HUES48 (cell line): ENCODE measurements at regions not wholly inside any gene's neighbourhood (a gene's known extent, or its start where the extent isn't known, plus 50 kb on each side); places are given as distances from the start of the nearest gene placed in this dataset.

Experiments used
- H3K27ac ChIP-seq: one replicate; pipeline ENCODE4 v1.7.0; 2013; ENCODE audit warnings: low read depth, low read length, inconsistent platforms
- H3K27me3 ChIP-seq: 2 replicates; pipeline ENCODE4 v1.6.1; 2013; ENCODE audit warnings: mild to moderate bottlenecking, low read length; ENCODE audit not compliant: control insufficient read depth, insufficient read depth
- H3K36me3 ChIP-seq: 2 replicates; pipeline ENCODE4 v1.6.1; 2013; ENCODE audit warnings: low read length; ENCODE audit not compliant: control insufficient read depth, insufficient read depth
- H3K4me1 ChIP-seq: 2 replicates; pipeline ENCODE4 v1.6.1; 2013; ENCODE audit warnings: mild to moderate bottlenecking, low read length; ENCODE audit not compliant: control insufficient read depth, insufficient read depth
- H3K4me3 ChIP-seq: 2 replicates; pipeline ENCODE4 v1.5.1; 2013; ENCODE audit warnings: mild to moderate bottlenecking, low read depth, low read length
- H3K9ac ChIP-seq: 2 replicates; pipeline ENCODE4 v1.6.1; 2013; ENCODE audit warnings: mild to moderate bottlenecking, low read depth, low read length, moderate library complexity
- H3K9me3 ChIP-seq: 2 replicates; pipeline ENCODE4 v1.6.1; 2013; ENCODE audit warnings: low read length; ENCODE audit not compliant: control insufficient read depth, insufficient read depth

- Histone ChIP-seq H3K27me3 (no peaks in the 10 kb centered on the region; the same call in 1 of the 2 replicates), H3K36me3 (no peaks in the 10 kb centered on the region), H3K4me1 (peaks cover 7% of the 10 kb centered on the region), H3K4me3 (no peak overlapping the region), H3K27ac (no peak overlapping the region), H3K9ac (no peak overlapping the region), H3K9me3 (no peaks in the 10 kb centered on the region)
Measured at GRCh38 chr4:139611391-139611790, 54.2 kb upstream of the MGST2 start.

- Histone ChIP-seq H3K4me3 (no peak overlapping the region), H3K27ac (peak overlapping the region; percentile 33), H3K27me3 (peaks cover 4% of the 10 kb centered on the region; the same call in 1 of the 2 replicates), H3K9me3 (no peaks in the 10 kb centered on the region), H3K4me1 (peaks cover 7% of the 10 kb centered on the region), H3K36me3 (no peaks in the 10 kb centered on the region), H3K9ac (no peak overlapping the region)
Measured at GRCh38 chr4:139609647-139610046, 53.6 kb upstream of the SETD7 start.

GRCh38 chr4:139607502-139608060, 51.6 kb upstream of the SETD7 start:
- no peaks in the 10 kb centered on the region for H3K9me3 ChIP-seq
- no peak overlapping the region for H3K9ac ChIP-seq
- no peak overlapping the region for H3K4me3 ChIP-seq
- peaks cover 7% of the 10 kb centered on the region for H3K4me1 ChIP-seq
- H3K36me3 ChIP-seq, result no peaks in the 10 kb centered on the region
- peaks cover 4% of the 10 kb centered on the region; the same call in 1 of the 2 replicates for H3K27me3 ChIP-seq
- peak overlapping the region; percentile 16 for H3K27ac ChIP-seq

GRCh38 chr4:139606579-139607501, 50.8 kb upstream of the SETD7 start:
- no peaks in the 10 kb centered on the region for H3K9me3 ChIP-seq
- H3K27ac ChIP-seq, result peak overlapping the region; percentile 16
- H3K4me3 ChIP-seq, result no peak overlapping the region
- no peaks in the 10 kb centered on the region for H3K36me3 ChIP-seq
- H3K9ac ChIP-seq, result no peak overlapping the region
- peaks cover 7% of the 10 kb centered on the region for H3K4me1 ChIP-seq
- 0 out of 2 replicates have a peak, but pooled peaks cover 4% of the 10 kb centered on the region for H3K27me3 ChIP-seq

GRCh38 chr4:139606103-139606502, 50.1 kb upstream of the SETD7 start:
- Histone ChIP-seq H3K4me1 (peaks cover 7% of the 10 kb centered on the region), H3K4me3 (no peak overlapping the region), H3K36me3 (no peaks in the 10 kb centered on the region), H3K9ac (no peak overlapping the region), H3K9me3 (no peaks in the 10 kb centered on the region), H3K27ac (no peak overlapping the region), H3K27me3 (0 out of 2 replicates have a peak, but pooled peaks cover 4% of the 10 kb centered on the region)
